ENCODE measurements at regions not wholly inside any gene's neighbourhood (a gene's known extent, or its start where the extent isn't known, plus 50 kb on each side); places are given as distances from the start of the nearest gene placed in this dataset.
"Not testable (repeated sequence)": the region's sequence is repeated elsewhere in the genome, so short reads cannot be mapped to it uniquely, and the experiment has no call there.

- Histone ChIP-seq H2BK5ac (ENCODE audit: low read depth, low read length, poor library complexity, severe bottlenecking) (no peak overlapping the region), H2AFZ (ENCODE audit: low read depth, low read length) (no peak overlapping the region), H3K27me3 (ENCODE audit: control insufficient read depth in 1 of 2, insufficient read depth in 1 of 2, low read length in 2 of 2) (no peaks in the 10 kb centered on the region), H3K18ac (ENCODE audit: low read depth in 1 of 2, low read length in 2 of 2) (no peak overlapping the region), H3K27ac (ENCODE audit: low read length, poor library complexity, severe bottlenecking) (no peak overlapping the region), H3K9me3 (ENCODE audit: control insufficient read depth, low read length) (peaks cover 13% of the 10 kb centered on the region), H2BK12ac (ENCODE audit: low read length in 2 of 2) (no peak overlapping the region), H4K91ac (ENCODE audit: low read length) (no peak overlapping the region), H3K23ac (ENCODE audit: low read length in 2 of 2) (no peak overlapping the region), H3K9ac (ENCODE audit: low read length) (no peak overlapping the region), H2BK120ac (ENCODE audit: low read depth, low read length) (no peak overlapping the region), H3K36me3 (ENCODE audit: control insufficient read depth in 1 of 2, insufficient read depth in 2 of 2, low read depth in 1 of 2, low read length in 2 of 2) (no peaks in the 10 kb centered on the region), H3K4me3 (ENCODE audit: insufficient read depth in 1 of 2, low read depth in 1 of 2, low read length in 2 of 2) (no peak overlapping the region), H2BK15ac (ENCODE audit: low read depth, poor library complexity, severe bottlenecking) (no peak overlapping the region), H3K14ac (ENCODE audit: low read length in 2 of 2) (no peak overlapping the region), H3K4ac (ENCODE audit: low read depth in 1 of 2, low read length in 2 of 2) (no peak overlapping the region), H3K4me1 (ENCODE audit: control insufficient read depth, insufficient read depth, low read depth, low read length) (no peaks in the 10 kb centered on the region), H2AK5ac (ENCODE audit: low read length, severe bottlenecking) (no peak overlapping the region), H3K4me2 (ENCODE audit: low read length, poor library complexity, severe bottlenecking) (no peak overlapping the region), H4K8ac (ENCODE audit: low read length) (no peak overlapping the region), H3K79me1 (replicated peaks; ENCODE audit: low read length, poor library complexity, severe bottlenecking) (no peaks in the 10 kb centered on the region)
- DNase-seq, result no peak
- 100% methylated on average over 1 of the region's 1 CpG for WGBS
Measured at GRCh38 chr5:166803058-166803457, 1488.4 kb upstream of the WWC1 start.

GRCh38 chr5:166804223-166804622, 1487.2 kb upstream of the WWC1 start:
- 88% methylated on average over 6 of the region's 6 CpGs for WGBS
- not testable (repeated sequence) for H3K4me1 ChIP-seq (ENCODE audit: control insufficient read depth, insufficient read depth, low read depth, low read length)

GRCh38 chr5:166804693-166805092, 1486.8 kb upstream of the WWC1 start:
- 93% methylated on average over 6 of the region's 6 CpGs for WGBS
- not testable (repeated sequence) for H3K36me3 ChIP-seq (ENCODE audit: control insufficient read depth in 1 of 2, insufficient read depth in 2 of 2, low read depth in 1 of 2, low read length in 2 of 2); H3K9me3 ChIP-seq (ENCODE audit: control insufficient read depth, low read length); H2BK15ac ChIP-seq (ENCODE audit: low read depth, poor library complexity, severe bottlenecking); H3K4me3 ChIP-seq (ENCODE audit: insufficient read depth in 1 of 2, low read depth in 1 of 2, low read length in 2 of 2); H4K91ac ChIP-seq (ENCODE audit: low read length); H4K8ac ChIP-seq (ENCODE audit: low read length); H3K23ac ChIP-seq (ENCODE audit: low read length in 2 of 2); H3K4me1 ChIP-seq (ENCODE audit: control insufficient read depth, insufficient read depth, low read depth, low read length); H3K4ac ChIP-seq (ENCODE audit: low read depth in 1 of 2, low read length in 2 of 2); H3K4me2 ChIP-seq (ENCODE audit: low read length, poor library complexity, severe bottlenecking); H2BK12ac ChIP-seq (ENCODE audit: low read length in 2 of 2); H2AFZ ChIP-seq (ENCODE audit: low read depth, low read length); H3K14ac ChIP-seq (ENCODE audit: low read length in 2 of 2); H3K27me3 ChIP-seq (ENCODE audit: control insufficient read depth in 1 of 2, insufficient read depth in 1 of 2, low read length in 2 of 2); H2BK120ac ChIP-seq (ENCODE audit: low read depth, low read length); H3K18ac ChIP-seq (ENCODE audit: low read depth in 1 of 2, low read length in 2 of 2); H3K27ac ChIP-seq (ENCODE audit: low read length, poor library complexity, severe bottlenecking); H3K9ac ChIP-seq (ENCODE audit: low read length); H2AK5ac ChIP-seq (ENCODE audit: low read length, severe bottlenecking); DNase-seq; H2BK5ac ChIP-seq (ENCODE audit: low read depth, low read length, poor library complexity, severe bottlenecking); H3K79me1 ChIP-seq (replicated peaks; ENCODE audit: low read length, poor library complexity, severe bottlenecking)

More at GRCh38 chr5:166804223-166804622, 1487.2 kb upstream of the WWC1 start:
- H3K27me3 ChIP-seq (ENCODE audit: control insufficient read depth in 1 of 2, insufficient read depth in 1 of 2, low read length in 2 of 2); H3K36me3 ChIP-seq (ENCODE audit: control insufficient read depth in 1 of 2, insufficient read depth in 2 of 2, low read depth in 1 of 2, low read length in 2 of 2); H2BK15ac ChIP-seq (ENCODE audit: low read depth, poor library complexity, severe bottlenecking); DNase-seq; H3K9me3 ChIP-seq (ENCODE audit: control insufficient read depth, low read length); H3K14ac ChIP-seq (ENCODE audit: low read length in 2 of 2); H2AK5ac ChIP-seq (ENCODE audit: low read length, severe bottlenecking); H4K91ac ChIP-seq (ENCODE audit: low read length); H2BK120ac ChIP-seq (ENCODE audit: low read depth, low read length); H2BK5ac ChIP-seq (ENCODE audit: low read depth, low read length, poor library complexity, severe bottlenecking); H3K4me3 ChIP-seq (ENCODE audit: insufficient read depth in 1 of 2, low read depth in 1 of 2, low read length in 2 of 2); H4K8ac ChIP-seq (ENCODE audit: low read length); H3K79me1 ChIP-seq (replicated peaks; ENCODE audit: low read length, poor library complexity, severe bottlenecking); H3K9ac ChIP-seq (ENCODE audit: low read length); H3K4ac ChIP-seq (ENCODE audit: low read depth in 1 of 2, low read length in 2 of 2); H2BK12ac ChIP-seq (ENCODE audit: low read length in 2 of 2); H3K18ac ChIP-seq (ENCODE audit: low read depth in 1 of 2, low read length in 2 of 2); H3K4me2 ChIP-seq (ENCODE audit: low read length, poor library complexity, severe bottlenecking); H3K27ac ChIP-seq (ENCODE audit: low read length, poor library complexity, severe bottlenecking); H2AFZ ChIP-seq (ENCODE audit: low read depth, low read length); H3K23ac ChIP-seq (ENCODE audit: low read length in 2 of 2): not testable (repeated sequence)

- not testable (repeated sequence) for H3K14ac ChIP-seq (ENCODE audit: low read length in 2 of 2); H3K18ac ChIP-seq (ENCODE audit: low read depth in 1 of 2, low read length in 2 of 2); H3K4ac ChIP-seq (ENCODE audit: low read depth in 1 of 2, low read length in 2 of 2); H3K9ac ChIP-seq (ENCODE audit: low read length); H2BK5ac ChIP-seq (ENCODE audit: low read depth, low read length, poor library complexity, severe bottlenecking); H3K4me3 ChIP-seq (ENCODE audit: insufficient read depth in 1 of 2, low read depth in 1 of 2, low read length in 2 of 2); H4K91ac ChIP-seq (ENCODE audit: low read length); H3K23ac ChIP-seq (ENCODE audit: low read length in 2 of 2); H3K4me1 ChIP-seq (ENCODE audit: control insufficient read depth, insufficient read depth, low read depth, low read length); H2BK12ac ChIP-seq (ENCODE audit: low read length in 2 of 2); H2BK15ac ChIP-seq (ENCODE audit: low read depth, poor library complexity, severe bottlenecking); H2BK120ac ChIP-seq (ENCODE audit: low read depth, low read length); H2AK5ac ChIP-seq (ENCODE audit: low read length, severe bottlenecking); H2AFZ ChIP-seq (ENCODE audit: low read depth, low read length); H3K27me3 ChIP-seq (ENCODE audit: control insufficient read depth in 1 of 2, insufficient read depth in 1 of 2, low read length in 2 of 2); H3K36me3 ChIP-seq (ENCODE audit: control insufficient read depth in 1 of 2, insufficient read depth in 2 of 2, low read depth in 1 of 2, low read length in 2 of 2); H3K27ac ChIP-seq (ENCODE audit: low read length, poor library complexity, severe bottlenecking); H3K79me1 ChIP-seq (replicated peaks; ENCODE audit: low read length, poor library complexity, severe bottlenecking); H4K8ac ChIP-seq (ENCODE audit: low read length); DNase-seq; H3K4me2 ChIP-seq (ENCODE audit: low read length, poor library complexity, severe bottlenecking)
- 91% methylated on average over 24 of the region's 28 CpGs for WGBS
- H3K9me3 ChIP-seq (ENCODE audit: control insufficient read depth, low read length), result peaks cover 10% of the 10 kb centered on the region
Measured at GRCh38 chr5:166810093-166810658, 1481.3 kb upstream of the WWC1 start.
